GM20431 (cell line): ENCODE measurements at regions not wholly inside any gene's neighbourhood (a gene's known extent, or its start where the extent isn't known, plus 50 kb on each side); places are given as distances from the start of the nearest gene placed in this dataset.
"Not testable (repeated sequence)": the region's sequence is repeated elsewhere in the genome, so short reads cannot be mapped to it uniquely, and the experiment has no call there.

Source experiments
- in situ Hi-C: fragments of 300-500 bp; cut with MseI, MboI; formaldehyde crosslinking; loops from one replicate; pipeline ENCODE4 v1.15.0; 2020; ENCODE audit warnings: low sequenced_read_pairs; ENCODE audit not compliant: unreplicated experiment

DNA sequence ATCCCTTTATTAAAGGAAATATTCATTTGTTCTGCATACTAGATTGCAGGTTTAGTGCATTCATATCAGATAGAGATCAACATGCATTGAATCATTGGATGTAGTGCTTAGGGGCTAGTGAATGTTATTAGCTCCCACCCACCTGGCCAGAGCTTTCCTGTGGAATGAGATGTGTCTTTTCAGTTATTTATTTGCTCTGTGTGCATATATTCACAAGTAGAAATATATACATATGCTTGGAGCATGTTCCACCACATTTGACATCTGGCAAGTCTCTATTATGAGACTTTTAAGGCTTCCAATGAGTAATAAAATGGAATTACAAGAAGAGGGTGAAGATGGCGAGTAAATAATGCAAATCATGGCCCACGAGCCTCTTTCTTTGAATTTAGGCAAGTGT, 180.0 kb upstream of the LMO3 start:
- in situ Hi-C loops = no loop called here

DNA sequence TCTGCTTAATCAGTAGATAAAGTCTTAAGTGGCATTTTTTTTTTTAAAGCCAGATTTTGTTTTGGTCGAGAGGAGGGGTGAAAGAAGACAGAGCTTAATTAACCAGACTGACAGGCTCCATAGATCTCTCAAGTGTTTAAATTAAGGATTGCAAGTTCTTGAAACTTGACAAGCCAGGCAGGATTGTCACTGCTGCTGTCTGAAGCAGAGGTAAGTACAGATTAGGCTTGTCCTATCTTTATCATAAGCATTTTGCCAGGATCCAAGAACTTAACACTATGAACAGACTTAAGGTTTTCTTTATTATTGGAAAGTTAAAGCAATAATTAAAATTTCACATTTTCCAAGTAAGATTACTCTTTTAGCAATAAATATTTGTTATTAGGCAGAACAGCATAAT, 179.6 kb upstream of the LMO3 start:
- in situ Hi-C loops = no loop called here

DNA sequence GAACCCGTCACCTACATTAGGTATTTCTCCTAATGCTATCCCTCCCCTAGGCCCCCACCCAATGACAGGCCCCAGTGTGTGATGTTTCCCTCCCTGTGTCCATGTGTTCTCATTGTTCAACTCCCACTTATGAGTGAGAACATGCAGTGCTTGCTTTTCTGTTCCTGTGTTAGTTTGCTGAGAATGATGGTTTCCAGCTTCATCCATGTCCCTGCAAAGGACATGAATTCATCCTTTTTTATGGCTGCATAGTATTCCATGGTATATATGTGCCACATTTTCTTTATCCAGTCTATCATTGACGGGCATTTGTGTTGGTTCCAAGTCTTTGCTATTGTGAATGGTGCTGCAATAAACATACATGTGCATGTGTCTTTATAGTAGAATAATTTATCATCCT, 163.2 kb upstream of the LMO3 start:
- in situ Hi-C loops = not testable (repeated sequence)

DNA sequence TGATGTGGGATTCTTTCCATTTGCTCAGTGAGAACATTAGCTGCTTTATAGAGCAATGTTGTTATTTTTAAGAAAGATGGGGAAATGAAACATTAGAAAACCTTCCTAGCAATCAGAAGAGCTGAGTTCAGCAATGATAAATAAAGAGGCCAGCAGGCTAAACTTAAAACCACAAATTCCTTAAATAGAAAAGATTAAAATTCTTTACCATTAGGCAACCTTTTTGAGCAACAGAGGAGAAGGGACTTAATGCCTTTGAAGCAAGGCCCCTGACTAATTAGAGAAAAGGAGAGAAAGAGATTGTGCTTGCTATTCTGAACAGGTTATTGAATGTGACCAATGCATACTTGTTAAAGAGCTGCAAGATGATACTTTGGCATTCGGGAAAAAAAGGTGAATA, 160.8 kb upstream of the LMO3 start:
- in situ Hi-C loops = no loop called here

DNA sequence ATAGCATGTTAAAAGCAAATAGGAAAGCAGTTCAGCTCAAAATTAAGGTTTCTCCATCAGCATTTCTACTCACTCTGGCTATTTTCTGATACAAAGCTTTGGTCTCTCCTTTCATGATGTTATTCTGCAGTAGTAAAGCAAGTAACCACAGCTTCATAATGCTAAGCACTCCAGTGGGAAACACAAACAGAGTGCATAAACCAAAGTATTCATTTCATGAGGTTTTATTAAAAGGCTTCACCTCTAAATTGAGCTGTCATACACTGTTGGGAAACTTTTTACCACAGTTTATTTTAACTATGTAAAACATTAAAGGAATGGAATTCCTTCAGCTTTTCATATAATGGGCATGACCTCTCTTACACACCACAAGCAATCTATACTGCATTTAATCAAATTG, 157.9 kb upstream of the LMO3 start:
- in situ Hi-C loops = no loop called here

DNA sequence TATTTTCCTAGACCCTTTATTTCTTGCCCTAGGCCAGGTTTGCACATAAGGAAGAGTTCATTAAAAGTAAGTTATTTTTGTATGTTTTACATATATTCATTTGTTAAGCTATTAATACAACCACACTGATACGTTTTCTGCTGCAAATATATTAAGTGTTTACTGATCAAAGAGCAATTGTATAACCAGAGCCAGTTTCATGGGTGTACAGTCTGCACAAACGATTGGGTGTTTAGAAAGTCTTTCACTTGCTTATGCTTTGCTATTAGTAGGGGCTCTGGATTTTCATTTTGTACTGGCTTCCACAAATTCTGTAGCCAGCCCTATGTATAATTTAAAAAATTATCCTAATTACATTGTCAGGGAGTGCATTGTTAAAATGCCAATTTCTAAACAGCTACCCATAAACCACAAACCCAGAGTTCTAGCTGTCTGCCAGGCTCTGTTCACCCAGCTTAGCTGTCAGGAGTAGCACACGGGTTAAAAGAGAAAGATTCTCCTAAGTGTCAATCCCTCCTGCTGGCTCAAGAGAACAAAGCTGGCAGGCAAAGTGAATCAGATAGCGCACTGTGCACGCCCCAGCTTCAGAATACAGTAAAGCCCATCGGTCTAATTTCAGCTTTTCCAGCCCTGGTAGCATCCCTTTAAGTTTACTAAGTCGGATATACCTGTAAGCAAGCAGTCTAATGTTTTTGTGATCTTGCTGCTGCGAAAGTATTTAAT, 151.0 kb upstream of the LMO3 start:
- in situ Hi-C loops = no loop called here

DNA sequence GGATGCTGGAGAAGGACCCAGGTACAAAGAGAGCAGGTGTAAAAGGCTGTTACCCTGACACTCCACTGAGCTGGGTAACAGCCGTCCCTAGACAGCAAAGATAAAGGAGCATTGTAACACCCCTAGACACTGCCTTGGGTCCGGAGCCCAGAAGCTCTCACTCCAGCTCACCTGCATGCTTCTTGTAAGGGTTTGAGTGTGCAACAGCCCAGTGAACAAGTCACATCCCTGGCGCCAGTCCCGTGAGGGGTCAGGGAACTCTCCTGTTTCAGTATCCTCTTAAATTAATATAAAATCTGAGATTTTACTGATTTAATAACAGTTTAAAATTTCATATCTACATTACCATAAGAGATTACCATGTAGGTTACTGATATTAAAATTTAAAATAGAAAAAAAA, 124.8 kb upstream of the LMO3 start:
- in situ Hi-C loops = no loop called here

DNA sequence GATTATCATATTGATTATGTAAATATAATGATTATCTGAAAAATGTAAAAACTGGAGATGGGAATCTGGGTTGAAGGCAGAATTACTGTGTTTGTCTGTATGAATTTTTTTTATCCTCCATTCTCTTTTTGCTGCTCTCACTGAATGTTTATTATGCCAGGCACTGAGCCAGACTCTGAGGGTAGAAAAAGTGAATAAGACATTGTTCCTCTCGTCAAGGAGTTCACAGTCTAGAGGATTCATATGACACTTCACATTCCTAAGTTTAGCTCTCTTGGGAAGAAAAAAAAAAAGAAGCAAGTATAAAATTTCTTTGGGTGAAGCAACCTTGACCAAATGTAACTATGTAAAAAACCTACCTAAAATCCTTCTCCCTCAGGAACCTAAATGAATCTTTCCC, 120.9 kb upstream of the LMO3 start:
- in situ Hi-C loops = no loop called here

DNA sequence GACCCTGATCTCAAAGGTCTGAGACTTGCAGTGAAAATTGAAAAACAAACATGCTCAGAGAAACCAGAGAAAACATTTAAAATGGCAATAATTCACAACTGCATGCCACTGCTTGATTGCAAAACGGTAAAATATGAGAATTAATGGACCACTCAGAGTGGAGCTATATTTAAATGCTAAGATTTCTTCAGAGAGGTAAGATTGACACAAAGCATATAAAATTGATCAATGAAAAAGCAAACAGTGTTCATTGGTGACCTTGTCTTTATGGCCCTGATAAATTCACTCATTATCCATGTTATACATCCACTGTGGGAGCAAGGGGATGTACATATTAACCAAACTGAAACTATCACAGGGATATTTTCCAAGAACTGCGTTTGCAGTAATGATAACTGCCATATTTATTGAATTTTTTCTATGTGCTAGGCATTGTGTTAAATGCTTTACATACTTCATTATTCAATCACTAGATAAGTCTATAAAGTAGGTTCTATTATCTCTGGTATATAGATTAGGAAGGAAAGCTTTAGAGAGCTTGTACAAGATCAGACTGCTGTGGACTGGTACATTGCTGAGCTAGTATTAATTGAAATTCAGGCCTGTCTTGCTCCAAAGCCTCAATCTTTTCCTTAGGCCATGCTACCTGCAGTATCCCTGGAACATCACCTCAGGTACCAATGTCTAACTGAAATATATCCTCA, 113.9 kb upstream of the LMO3 start:
- in situ Hi-C loops = no loop called here

DNA sequence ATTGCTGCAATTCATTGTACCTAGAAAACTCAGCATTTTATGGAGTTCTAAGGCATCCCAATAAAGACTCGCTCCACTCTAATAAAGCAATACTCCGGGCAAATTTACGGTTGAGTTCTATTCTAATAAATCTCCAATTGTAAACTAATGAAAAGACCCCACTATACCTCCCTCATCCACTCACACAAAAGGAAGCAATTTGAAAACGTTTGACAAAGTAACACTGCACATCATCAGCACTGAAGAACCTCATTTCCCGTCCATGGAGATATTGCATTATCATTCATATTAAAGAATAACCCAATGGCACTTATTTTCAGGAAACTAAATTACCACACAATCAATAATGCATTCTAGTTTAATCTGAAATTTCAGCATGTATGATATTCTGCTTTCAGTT, 111.0 kb upstream of the LMO3 start:
- in situ Hi-C loops = no loop called here

DNA sequence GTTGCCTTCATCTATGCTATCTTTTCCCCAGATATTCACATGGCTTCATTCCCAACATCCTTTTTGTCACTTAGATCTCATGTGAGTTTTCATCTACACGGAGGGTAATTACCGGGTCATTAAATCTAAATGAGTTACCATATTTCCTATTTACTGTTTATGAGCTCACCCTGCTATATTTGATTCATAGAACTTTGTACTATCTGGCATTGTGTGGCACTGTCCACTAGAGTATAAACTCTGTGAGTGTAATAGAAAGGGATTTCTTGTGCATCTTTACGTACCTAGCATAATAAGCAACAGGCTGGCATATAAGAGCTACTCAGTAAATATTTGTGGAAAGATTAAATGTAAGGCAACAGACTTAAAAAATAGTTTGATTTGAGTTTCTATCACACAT, 86.1 kb upstream of the LMO3 start:
- in situ Hi-C loops = no loop called here

DNA sequence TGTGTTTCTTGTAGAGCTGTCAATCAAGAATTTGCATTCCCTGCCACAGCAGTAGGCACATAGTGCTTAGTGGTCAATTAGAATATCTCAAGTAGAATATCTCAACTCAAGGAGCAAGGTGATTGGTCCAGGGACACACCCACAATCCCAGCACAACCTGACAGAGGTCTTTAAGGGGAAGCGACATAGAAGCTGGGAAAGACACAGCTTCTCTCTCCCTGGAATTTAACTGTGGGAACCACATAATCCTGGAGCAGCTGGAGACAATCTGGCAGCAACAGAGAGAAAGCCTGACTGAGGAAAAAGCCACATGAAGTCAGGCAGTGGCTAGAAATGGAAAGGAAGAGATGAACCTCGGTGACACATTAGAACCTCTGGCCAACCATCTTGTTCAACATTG, 85.7 kb upstream of the LMO3 start:
- in situ Hi-C loops = no loop called here

DNA sequence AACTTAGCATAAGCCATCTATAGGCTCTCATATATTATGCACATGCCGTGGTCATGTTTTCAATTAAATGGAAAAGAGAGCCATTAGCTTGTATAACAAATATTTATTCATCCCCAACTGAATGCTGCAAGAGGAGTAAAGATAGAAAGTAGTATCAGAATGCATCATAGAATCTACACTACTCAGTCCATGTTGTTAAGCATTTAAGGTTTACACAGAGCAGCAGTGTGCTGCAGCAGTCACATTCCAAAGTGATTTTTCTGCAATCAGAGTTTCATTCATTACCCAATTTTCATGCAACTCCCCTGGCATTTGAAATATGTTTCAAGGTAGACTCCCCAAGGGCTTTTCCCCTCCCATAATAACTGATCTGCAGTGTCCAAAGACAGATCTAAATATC, 82.2 kb upstream of the LMO3 start:
- in situ Hi-C loops = no loop called here

DNA sequence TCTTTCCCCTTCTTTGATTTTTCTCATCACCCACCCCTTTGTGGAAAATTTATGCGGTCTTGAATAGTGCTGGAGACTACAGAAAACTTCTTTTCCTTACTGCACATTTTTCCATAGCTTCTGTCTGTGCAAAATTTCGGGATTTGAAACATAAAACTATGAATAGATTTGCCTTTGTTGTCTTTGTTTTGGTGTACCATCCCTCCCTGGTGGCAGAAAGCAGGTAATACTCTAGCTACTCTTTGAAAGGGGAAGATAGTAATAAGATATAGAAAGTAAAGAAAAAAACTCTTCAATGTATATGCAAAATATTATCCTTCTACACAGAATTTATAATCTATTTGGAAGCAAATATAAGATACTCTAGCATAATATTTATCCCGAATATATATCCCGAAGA, 79.1 kb upstream of the LMO3 start:
- in situ Hi-C loops = no loop called here

DNA sequence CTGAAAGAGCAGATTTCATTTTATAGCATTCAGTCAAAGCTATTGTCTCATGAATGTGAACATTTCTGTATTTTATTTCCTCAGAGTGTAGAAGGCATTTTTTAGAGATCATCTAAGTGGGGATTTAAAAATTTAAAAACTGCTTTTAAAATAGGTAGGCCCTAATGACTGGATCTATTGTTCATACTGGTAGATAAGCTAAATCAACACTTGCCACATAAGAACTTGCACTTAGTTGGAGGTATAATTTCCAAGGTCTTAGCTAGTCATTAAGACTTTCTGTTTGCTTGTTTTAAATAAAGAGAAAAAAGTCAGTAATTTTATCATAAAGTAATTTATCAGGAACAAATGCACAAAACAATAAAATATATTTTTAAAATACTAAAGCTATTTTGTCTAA, 75.2 kb upstream of the LMO3 start:
- in situ Hi-C loops = no loop called here

DNA sequence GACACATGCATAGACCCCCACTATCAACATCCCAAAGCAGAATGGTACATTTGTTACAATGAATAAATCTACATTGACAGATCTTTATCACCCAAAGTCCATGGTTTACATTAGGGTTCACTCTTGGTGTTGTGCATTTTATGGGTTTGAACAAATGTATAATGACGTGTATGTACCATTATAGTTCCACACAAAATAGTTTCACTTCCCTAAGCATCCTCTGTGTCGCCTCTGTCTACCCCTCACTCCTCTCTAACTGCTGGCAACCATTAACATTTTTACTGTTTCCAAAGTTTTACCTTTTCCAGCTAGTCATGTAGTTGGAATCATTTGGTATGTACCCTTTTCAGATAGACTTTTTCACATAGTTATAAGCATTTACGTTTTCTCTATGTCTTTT, 69.5 kb upstream of the LMO3 start:
- in situ Hi-C loops = no loop called here

DNA sequence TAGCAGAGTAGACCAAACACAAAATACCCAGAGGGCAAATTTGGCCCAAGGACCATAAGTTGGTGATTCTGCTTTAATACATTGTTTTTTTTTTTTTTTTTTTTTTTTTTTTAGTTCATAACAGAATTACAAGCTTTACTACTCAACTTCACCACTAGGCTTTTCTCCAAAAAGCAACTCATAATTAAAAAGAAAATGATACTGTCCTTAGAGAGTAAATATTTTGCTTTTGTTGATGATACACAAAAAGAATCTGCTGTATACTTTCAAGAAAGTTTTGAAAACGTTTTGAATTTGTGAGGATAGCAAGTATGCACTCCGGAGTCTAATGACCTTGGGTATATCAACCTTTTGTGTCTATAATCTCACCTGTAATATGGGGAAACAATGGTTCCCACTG, 68.9 kb upstream of the LMO3 start:
- in situ Hi-C loops = no loop called here

DNA sequence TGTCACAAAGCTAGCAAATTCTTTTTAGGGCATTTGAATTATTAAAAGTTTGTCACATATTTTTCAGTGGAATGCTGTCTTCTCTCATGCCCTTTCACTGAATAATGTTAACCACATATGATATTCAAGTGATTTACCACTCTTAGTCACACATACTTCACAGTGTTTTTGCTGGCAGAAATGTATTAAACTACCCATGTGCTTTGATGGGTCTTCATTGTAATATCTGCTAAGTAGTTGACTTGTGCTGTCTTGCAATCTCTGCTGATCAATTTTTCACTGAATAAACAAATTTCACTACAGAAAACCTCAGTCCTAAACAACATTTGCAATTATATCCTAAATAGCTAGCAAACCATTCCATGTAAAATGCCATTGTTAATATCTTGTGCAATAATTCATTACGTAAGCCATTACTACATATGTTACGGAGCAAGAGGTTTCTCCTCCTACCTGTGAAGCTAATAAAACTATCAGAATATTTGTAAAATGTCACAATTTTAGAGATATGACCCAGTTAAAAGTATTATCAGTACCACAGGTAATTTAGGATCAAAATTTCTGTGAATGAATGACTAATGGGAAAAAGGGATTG, 64.6 kb upstream of the LMO3 start:
- in situ Hi-C loops = no loop called here

DNA sequence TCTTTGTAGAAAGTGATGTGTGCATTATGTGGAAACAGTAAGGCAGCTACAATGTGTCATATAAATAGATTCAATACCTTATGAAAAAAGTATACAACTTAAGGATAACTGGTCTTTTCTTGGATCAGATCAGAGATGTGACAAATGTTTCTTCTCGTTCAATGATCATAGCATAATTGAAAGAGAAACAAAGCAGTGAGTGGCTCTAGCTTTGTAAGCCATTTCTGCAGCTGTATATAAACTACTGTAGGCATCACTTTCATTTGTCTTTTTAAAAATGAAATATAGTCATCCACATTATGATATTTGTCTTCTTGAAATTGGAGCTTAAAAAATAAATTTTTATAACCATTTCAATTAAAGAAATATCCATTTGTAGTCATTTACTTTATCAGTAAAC, 63.8 kb upstream of the LMO3 start:
- in situ Hi-C loops = no loop called here

DNA sequence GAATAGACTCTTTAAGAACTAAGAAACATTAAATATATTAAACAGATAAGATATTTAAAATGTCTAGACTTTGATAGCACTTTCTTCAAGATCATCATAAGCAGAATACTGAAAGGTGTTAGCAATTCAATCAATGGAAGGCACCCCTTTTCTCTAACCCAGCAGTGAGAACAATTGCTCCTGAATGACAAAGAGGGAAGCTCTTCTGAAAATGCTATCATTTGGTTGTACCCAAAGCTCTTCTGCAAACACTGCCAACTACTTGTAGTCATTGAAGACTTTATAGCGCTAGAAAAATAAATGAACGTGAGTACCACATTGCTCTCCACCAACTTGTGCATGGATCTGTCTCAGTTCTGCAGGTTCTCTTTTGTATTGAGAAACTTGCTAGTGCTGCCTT, 62.2 kb upstream of the LMO3 start:
- in situ Hi-C loops = no loop called here

DNA sequence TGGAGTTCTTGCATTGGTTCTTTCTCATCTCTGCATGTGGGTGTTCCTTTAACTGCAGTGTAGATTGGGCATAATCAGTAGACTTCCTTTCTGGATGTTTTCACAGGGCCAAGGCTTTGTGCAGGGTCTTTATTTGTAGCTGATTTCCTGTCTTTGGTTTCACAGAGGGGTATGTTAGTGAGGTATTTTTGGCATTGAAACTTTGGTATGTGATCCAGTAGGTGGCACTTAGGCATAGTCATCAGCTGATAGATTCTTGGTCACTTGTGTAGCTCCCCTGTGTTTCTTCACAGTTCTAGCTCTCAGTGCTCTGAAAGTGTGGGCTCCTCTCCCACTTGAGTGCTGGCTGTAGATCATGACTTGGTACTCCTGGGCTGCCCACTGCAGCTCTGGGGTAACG, 52.7 kb upstream of the LMO3 start:
- in situ Hi-C loops = no loop called here
